ENCODE measurements at regions not wholly inside any gene's neighbourhood (a gene's known extent, or its start where the extent isn't known, plus 50 kb on each side); places are given as distances from the start of the nearest gene placed in this dataset.

- Histone ChIP-seq H3K9me3 (ENCODE audit: low read length) (no peaks in the 10 kb centered on the region), H3K27ac (ENCODE audit: low read depth, low read length, poor library complexity, severe bottlenecking) (no peak overlapping the region), H3K79me2 (ENCODE audit: insufficient read depth, low read depth, low read length) (no peaks in the 10 kb centered on the region), H3K4me1 (ENCODE audit: insufficient read depth, low read length, poor library complexity, severe bottlenecking) (no peaks in the 10 kb centered on the region), H2AFZ (ENCODE audit: low read length) (no peak overlapping the region), H4K20me1 (ENCODE audit: insufficient read depth, low read length) (no peaks in the 10 kb centered on the region), H3K4me3 (ENCODE audit: low read depth, low read length, poor library complexity, severe bottlenecking) (no peak overlapping the region), H3K4me2 (ENCODE audit: low read length) (no peak overlapping the region), H3K36me3 (ENCODE audit: insufficient read depth, low read length) (no peaks in the 10 kb centered on the region), H3K9me2 (ENCODE audit: insufficient read depth, low read length) (no peaks in the 10 kb centered on the region)
- ChIA-PET CTCF (ENCODE audit: unreplicated experiment) (no interaction called here), POLR2A (interaction anchor here (0.5 to 0.6 kb wide), 2 partner anchors 14 to 1147 kb away, joined by 3 to 5 read pairs; no protein-coding TSS in a partner anchor)
- no peak for DNase-seq (ENCODE audit: low spot score)
- TF ChIP-seq EZH2phosphoT487 (IDR thresholded peaks at IDR 0.05; ENCODE audit: borderline replicate concordance, low read depth, low read length) (no peak), CTCF (conservative IDR thresholded peaks at IDR 0.05; ENCODE audit: low read length) (no peak)
- intact Hi-C loops (cut with micrococcal nuclease; ENCODE audit: unreplicated experiment), result no loop called here
- no TSS peak for BruUV-seq (replicated peaks)
Measured at GRCh38 chr3:10577486-10577885, 72.1 kb upstream of the ATP2B2 start.

- H3K9me2 ChIP-seq (ENCODE audit: insufficient read depth, low read length), result no peaks in the 10 kb centered on the region
- intact Hi-C loops (cut with micrococcal nuclease; ENCODE audit: unreplicated experiment), result no loop called here
- H3K9me3 ChIP-seq (ENCODE audit: low read length), result no peaks in the 10 kb centered on the region
- H3K79me2 ChIP-seq (ENCODE audit: insufficient read depth, low read depth, low read length), result no peaks in the 10 kb centered on the region
- H3K4me3 ChIP-seq (ENCODE audit: low read depth, low read length, poor library complexity, severe bottlenecking), result no peak overlapping the region
- no peak overlapping the region for H3K4me2 ChIP-seq (ENCODE audit: low read length)
- no peak overlapping the region for H2AFZ ChIP-seq (ENCODE audit: low read length)
- H3K36me3 ChIP-seq (ENCODE audit: insufficient read depth, low read length), result no peaks in the 10 kb centered on the region
- POLR2A ChIA-PET, result no interaction called here
- BruUV-seq (replicated peaks), result no TSS peak
- TF ChIP-seq CTCF (conservative IDR thresholded peaks at IDR 0.05; ENCODE audit: low read length) (no peak), EZH2phosphoT487 (IDR thresholded peaks at IDR 0.05; ENCODE audit: borderline replicate concordance, low read depth, low read length) (no peak)
- H3K27ac ChIP-seq (ENCODE audit: low read depth, low read length, poor library complexity, severe bottlenecking), result no peak overlapping the region
- no peaks in the 10 kb centered on the region for H4K20me1 ChIP-seq (ENCODE audit: insufficient read depth, low read length)
- no peaks in the 10 kb centered on the region for H3K4me1 ChIP-seq (ENCODE audit: insufficient read depth, low read length, poor library complexity, severe bottlenecking)
- CTCF ChIA-PET (ENCODE audit: unreplicated experiment), result no interaction called here
- DNase-seq (ENCODE audit: low spot score), result no peak
Measured at GRCh38 chr3:10580426-10580825, 75.0 kb upstream of the ATP2B2 start.

GRCh38 chr3:10581251-10581650, 75.9 kb upstream of the ATP2B2 start:
- CTCF ChIA-PET (ENCODE audit: unreplicated experiment), result no interaction called here
- no TSS peak for BruUV-seq (replicated peaks)

More at GRCh38 chr3:10581251-10581650, 75.9 kb upstream of the ATP2B2 start:
- no peaks in the 10 kb centered on the region for H4K20me1 ChIP-seq (ENCODE audit: insufficient read depth, low read length)
- DNase-seq (ENCODE audit: low spot score), result no peak
- no peaks in the 10 kb centered on the region for H3K4me1 ChIP-seq (ENCODE audit: insufficient read depth, low read length, poor library complexity, severe bottlenecking)
- no peaks in the 10 kb centered on the region for H3K36me3 ChIP-seq (ENCODE audit: insufficient read depth, low read length)
- no peaks in the 10 kb centered on the region for H3K79me2 ChIP-seq (ENCODE audit: insufficient read depth, low read depth, low read length)
- no peaks in the 10 kb centered on the region for H3K9me3 ChIP-seq (ENCODE audit: low read length)
- no peak overlapping the region for H3K27ac ChIP-seq (ENCODE audit: low read depth, low read length, poor library complexity, severe bottlenecking)
- no peak overlapping the region for H3K4me2 ChIP-seq (ENCODE audit: low read length)
- intact Hi-C loops (cut with micrococcal nuclease; ENCODE audit: unreplicated experiment), result no loop called here
- no peak overlapping the region for H3K4me3 ChIP-seq (ENCODE audit: low read depth, low read length, poor library complexity, severe bottlenecking)
- no peak overlapping the region for H2AFZ ChIP-seq (ENCODE audit: low read length)
- H3K9me2 ChIP-seq (ENCODE audit: insufficient read depth, low read length), result no peaks in the 10 kb centered on the region
- POLR2A ChIA-PET, result no interaction called here
- TF ChIP-seq EZH2phosphoT487 (IDR thresholded peaks at IDR 0.05; ENCODE audit: borderline replicate concordance, low read depth, low read length) (no peak), CTCF (conservative IDR thresholded peaks at IDR 0.05; ENCODE audit: low read length) (no peak)

Data from OCI-LY7 (cell line).